Neural progenitor cell (in vitro differentiated cells): ENCODE measurements at regions not wholly inside any gene's neighbourhood (a gene's known extent, or its start where the extent isn't known, plus 50 kb on each side); places are given as distances from the start of the nearest gene placed in this dataset.

Experiments
- CTCF ChIP-seq: fragments of 200-600 bp; sonication (generic); IDR thresholded peaks from 2 replicates; pipeline ENCODE4 v1.5.1; 2017; ENCODE audit warnings: antibody characterized with exemption, mild to moderate bottlenecking
- EZH2 ChIP-seq: fragments of 200-600 bp; sonication (generic); IDR thresholded peaks from 2 replicates; pipeline ENCODE4 v1.6.1; 2017; ENCODE audit warnings: antibody characterized with exemption, mild to moderate bottlenecking, moderate library complexity

GRCh38 chrX:114075073-114075673 lies 508.7 kb upstream of the HTR2C start:
- peak; percentile 68 for TF ChIP-seq CTCF
- no peak for TF ChIP-seq EZH2
